Transverse colon (tissue), 4 donors: ENCODE measurements at regions not wholly inside any gene's neighbourhood (a gene's known extent, or its start where the extent isn't known, plus 50 kb on each side); places are given as distances from the start of the nearest gene placed in this dataset.
A peak's percentile ranks its signal among the peaks of the same experiment; 100 is the strongest.

Experiments used
- DNase-seq: peaks from one replicate; pipeline ENCODE4 v3.0.0-alpha.2; 2019
- H3K27ac ChIP-seq, 4 donors: fragments of 200-600 bp; sonication (generic); 2 replicates each; pipeline ENCODE4 v1.5.1; 2016 to 2018; ENCODE audit warnings: inconsistent platforms in 4 of 4
- H3K27me3 ChIP-seq: fragments of 200-600 bp; sonication (generic); 2 replicates; pipeline ENCODE4 v1.5.1; 2017; ENCODE audit warnings: inconsistent platforms
- H3K36me3 ChIP-seq, 4 donors: fragments of 200-600 bp; sonication (generic); 2 replicates each; pipeline ENCODE4 v1.5.1; 2017 to 2019; ENCODE audit warnings: inconsistent platforms in 4 of 4
- H3K4me1 ChIP-seq, 4 donors: fragments of 200-600 bp; sonication (generic); 2 replicates each; pipeline ENCODE4 v1.5.1; 2017 to 2020; ENCODE audit warnings: inconsistent platforms in 4 of 4
- H3K4me3 ChIP-seq, 4 donors: fragments of 200-600 bp; sonication (generic); 1 replicate in 1 of 4; 2 replicates in 3 of 4; pipeline versions ENCODE4 v1.5.1 to v1.6.1; 2017 to 2019; ENCODE audit warnings: inconsistent platforms in 4 of 4
- H3K9me3 ChIP-seq, 2 donors: fragments of 200-600 bp; sonication (generic); 2 replicates each; pipeline ENCODE4 v1.5.1; 2017 to 2019; ENCODE audit warnings: inconsistent platforms in 2 of 2
- EP300 ChIP-seq: sonication (generic); formaldehyde crosslinking; IDR thresholded peaks from one replicate; pipeline ENCODE4 v1.6.1; 2017; ENCODE audit warnings: antibody characterized with exemption, low read depth
- POLR2A ChIP-seq: fragments of 450-650 bp; IDR thresholded peaks from one replicate; pipeline ENCODE4 v1.6.1; 2016; ENCODE audit warnings: antibody characterized with exemption, mild to moderate bottlenecking, moderate library complexity
- POLR2AphosphoS5 ChIP-seq, 3 donors: sonication (generic); formaldehyde crosslinking; IDR thresholded peaks; one replicate each; pipeline ENCODE4 v1.6.1; 2016; ENCODE audit warnings: antibody characterized with exemption in 3 of 3
- WGBS, 2 donors: methylation state at CpG; one replicate each; pipeline ENCODE4 v1.1.5; 2018; ENCODE audit warnings: low coverage in 1 of 2; 5-methylcytosine and 5-hydroxymethylcytosine counted together
- in situ Hi-C, 4 donors: fragments of 200-750 bp; cut with MboI; loops; one replicate each; pipeline versions ENCODE4 v1.15.0 to v1.15.1; 2017; ENCODE audit warnings: low sequenced_read_pairs in 3 of 4, low pct_ligation_motif_present in 1 of 4, low pct_unique_long_range_greater_than_20kb in 1 of 4
- intact Hi-C: fragments of 100-400 bp; cut with DNase I; formaldehyde crosslinking; loops from one replicate; pipeline ENCODE4 v1.15.1; 2023; ENCODE audit warnings: low total_unique reads
- TF ChIP-seq, protein P1 (sequence below), 5 experiments: fragments of 200-600 bp in 3 of 5; fragments of 450-650 bp in 2 of 5; sonication (generic) in 3 of 5; IDR thresholded peaks; 1 replicate in 2 of 5; 2 replicates in 3 of 5; pipeline ENCODE4 v1.5.1; 2016 to 2017; ENCODE audit warnings: antibody characterized with exemption in 5 of 5, inconsistent platforms in 3 of 5, mild to moderate bottlenecking in 2 of 5, moderate library complexity in 1 of 5

DNA sequence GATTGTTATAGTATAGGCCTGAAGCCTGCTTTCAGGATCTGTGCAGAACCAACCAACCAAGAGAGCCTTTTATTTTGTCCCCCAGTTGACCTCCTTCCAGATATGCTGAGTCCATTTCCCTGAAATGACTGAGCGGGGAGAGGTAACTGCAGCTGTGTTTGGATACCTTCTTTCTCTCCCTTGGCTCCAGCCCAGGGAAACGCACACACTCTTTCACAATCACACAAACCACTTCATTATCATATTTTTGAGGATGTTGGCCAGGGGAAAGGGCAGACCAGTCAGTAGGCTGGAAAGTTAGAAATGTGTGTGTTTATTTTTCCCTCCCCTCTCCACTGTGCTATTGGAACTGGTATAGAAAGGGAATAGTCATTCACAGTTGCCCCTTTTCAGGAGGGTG, 417.7 kb upstream of the TBL1XR1 start:
- Histone ChIP-seq H3K27ac (peak overlapping the region in 1 of 4 donors; percentile 9), H3K4me3 (no peak overlapping the region), H3K9me3 (no peaks in the 10 kb centered on the region), H3K27me3 (no peaks in the 10 kb centered on the region), H3K36me3 (no peaks in the 10 kb centered on the region), H3K4me1 (peaks cover 7 to 27% (median 22%) of the 10 kb centered on the region in 4 donors)
- intact Hi-C loops (no loop called here), in situ Hi-C loops (no loop called here)
- WGBS, 2 donors = 18 to 28% methylated on average over 2 of the region's 2 CpGs
- DNase-seq = peak; percentile 54
- peak in 1 of 3 donors; percentile 24 for TF ChIP-seq POLR2AphosphoS5 (IDR thresholded peaks at IDR 0.05)
- TF ChIP-seq, protein P1, sequence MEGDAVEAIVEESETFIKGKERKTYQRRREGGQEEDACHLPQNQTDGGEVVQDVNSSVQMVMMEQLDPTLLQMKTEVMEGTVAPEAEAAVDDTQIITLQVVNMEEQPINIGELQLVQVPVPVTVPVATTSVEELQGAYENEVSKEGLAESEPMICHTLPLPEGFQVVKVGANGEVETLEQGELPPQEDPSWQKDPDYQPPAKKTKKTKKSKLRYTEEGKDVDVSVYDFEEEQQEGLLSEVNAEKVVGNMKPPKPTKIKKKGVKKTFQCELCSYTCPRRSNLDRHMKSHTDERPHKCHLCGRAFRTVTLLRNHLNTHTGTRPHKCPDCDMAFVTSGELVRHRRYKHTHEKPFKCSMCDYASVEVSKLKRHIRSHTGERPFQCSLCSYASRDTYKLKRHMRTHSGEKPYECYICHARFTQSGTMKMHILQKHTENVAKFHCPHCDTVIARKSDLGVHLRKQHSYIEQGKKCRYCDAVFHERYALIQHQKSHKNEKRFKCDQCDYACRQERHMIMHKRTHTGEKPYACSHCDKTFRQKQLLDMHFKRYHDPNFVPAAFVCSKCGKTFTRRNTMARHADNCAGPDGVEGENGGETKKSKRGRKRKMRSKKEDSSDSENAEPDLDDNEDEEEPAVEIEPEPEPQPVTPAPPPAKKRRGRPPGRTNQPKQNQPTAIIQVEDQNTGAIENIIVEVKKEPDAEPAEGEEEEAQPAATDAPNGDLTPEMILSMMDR (IDR thresholded peaks at IDR 0.05) = no peak

DNA sequence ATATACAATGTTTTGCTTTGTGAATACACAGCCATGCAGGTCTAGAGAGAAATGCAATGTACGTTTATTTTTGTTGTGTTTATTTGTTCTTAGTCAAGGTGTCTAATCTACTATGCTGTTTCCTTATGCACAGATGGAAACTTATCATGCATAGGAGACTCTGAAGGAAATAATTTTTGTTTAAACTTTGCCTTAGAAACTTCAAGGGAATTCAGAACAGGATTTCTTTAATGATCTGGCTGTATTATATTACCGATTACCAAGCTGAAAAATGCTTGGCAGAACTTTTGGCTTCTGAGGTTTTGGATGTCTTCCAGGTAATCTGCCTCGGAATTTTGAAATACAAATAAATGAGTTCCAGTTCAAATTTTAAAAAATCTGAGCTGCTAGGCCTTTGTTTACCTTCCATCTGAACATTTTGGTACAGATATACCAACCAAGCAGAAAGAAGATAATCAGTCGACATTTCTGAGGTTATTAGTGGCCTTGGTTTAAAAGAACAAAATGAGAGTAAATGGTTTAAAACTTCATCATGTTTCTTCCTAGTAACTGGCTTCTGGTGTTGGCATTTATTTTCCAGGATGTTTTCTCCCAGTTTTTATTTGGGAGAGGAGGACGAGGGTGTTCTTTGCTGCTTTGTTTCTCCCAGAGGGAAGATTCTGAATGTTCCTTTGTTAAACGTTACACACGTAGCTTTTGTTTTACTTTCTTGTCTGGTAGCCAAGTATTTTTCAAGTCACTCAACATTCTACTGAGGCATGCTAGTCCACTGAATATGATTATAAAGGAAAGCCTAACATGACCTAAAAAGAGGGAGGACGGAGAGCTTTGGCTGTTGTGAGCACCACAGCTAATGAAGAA, 421.8 kb upstream of the TBL1XR1 start:
- H3K27me3 ChIP-seq = no peaks in the 10 kb centered on the region

DNA sequence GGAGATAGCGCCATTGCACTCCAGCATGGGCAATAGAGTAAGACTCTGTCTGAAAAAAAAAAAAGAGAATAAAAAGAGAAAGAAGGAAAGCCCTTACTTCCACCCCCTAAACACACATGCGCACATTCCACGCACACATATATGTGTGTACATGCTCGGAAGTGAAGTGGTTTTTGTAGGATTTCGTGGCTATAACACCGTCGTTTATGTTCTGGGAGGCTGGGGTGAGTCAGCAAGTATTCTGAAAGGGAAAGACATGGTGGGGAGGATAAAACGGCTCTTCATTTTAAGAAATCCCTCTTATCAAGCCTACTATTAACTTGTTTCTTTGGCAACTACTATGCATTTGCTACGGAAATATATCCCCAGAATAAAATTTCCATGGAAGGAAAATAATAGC, 422.8 kb upstream of the TBL1XR1 start:
- Histone ChIP-seq H3K27ac (peak overlapping the region in 2 of 4 donors; percentile 51 to 53), H3K4me1 (peaks cover 0 to 29% (median 13%) of the 10 kb centered on the region in 4 donors)

More for the DNA sequence above, 421.8 kb upstream of the TBL1XR1 start:
- intact Hi-C loops (no loop called here), in situ Hi-C loops (no loop called here)
- no peaks in the 10 kb centered on the region for H3K36me3 ChIP-seq
- H3K4me1 ChIP-seq = peaks cover 0 to 22% (median 10%) of the 10 kb centered on the region in 4 donors
- no peaks in the 10 kb centered on the region for H3K9me3 ChIP-seq
- no peak for DNase-seq
- TF ChIP-seq POLR2AphosphoS5 (IDR thresholded peaks at IDR 0.05) (no peak), POLR2A (no peak), EP300 (no peak)
- TF ChIP-seq, protein P1 (IDR thresholded peaks at IDR 0.05) = no peak
- peak overlapping the region; percentile 13 to 53 (median 51) for H3K27ac ChIP-seq
- no peak overlapping the region for H3K4me3 ChIP-seq
- WGBS, 2 donors = 17 to 30% methylated on average over 8 of the region's 8 CpGs

DNA sequence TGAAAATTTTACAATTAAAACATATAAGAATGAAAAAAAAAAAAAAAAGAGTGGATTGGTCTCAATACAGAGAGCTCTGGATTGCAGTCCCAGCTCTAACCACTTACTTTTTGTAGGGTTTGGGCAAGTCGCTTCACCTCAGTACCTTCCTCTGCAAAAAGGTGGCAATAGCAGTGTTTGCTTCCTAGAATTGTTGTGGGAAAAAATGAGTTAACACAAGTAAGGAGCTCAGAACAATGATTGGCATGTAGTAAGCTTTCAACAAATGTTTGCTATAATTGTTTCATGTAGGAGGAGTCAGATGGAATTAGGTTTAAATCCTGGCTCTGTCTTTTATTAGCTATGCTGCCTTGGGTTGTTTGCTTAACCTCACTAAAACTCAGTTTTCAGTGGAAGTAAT, 425.2 kb upstream of the TBL1XR1 start:
- intact Hi-C loops = no loop called here
- no peak for DNase-seq
- WGBS, 2 donors = 81 to 90% methylated on average over 1 of the region's 1 CpG

More for the DNA sequence above, 422.8 kb upstream of the TBL1XR1 start:
- no peak for DNase-seq
- no peak for TF ChIP-seq EP300
- TF ChIP-seq POLR2A = no peak
- TF ChIP-seq, protein P1 (IDR thresholded peaks at IDR 0.05) = no peak
- intact Hi-C loops = no loop called here
- Histone ChIP-seq H3K4me3 (no peak overlapping the region), H3K27me3 (no peaks in the 10 kb centered on the region), H3K9me3 (no peaks in the 10 kb centered on the region), H3K36me3 (no peaks in the 10 kb centered on the region)
- in situ Hi-C loops = no loop called here
- 88 to 91% methylated on average over 9 of the region's 9 CpGs for WGBS, 2 donors

More for the DNA sequence above, 425.2 kb upstream of the TBL1XR1 start:
- peaks cover 0 to 29% (median 13%) of the 10 kb centered on the region in 4 donors for H3K4me1 ChIP-seq
- H3K27me3 ChIP-seq = no peaks in the 10 kb centered on the region
- H3K9me3 ChIP-seq = no peaks in the 10 kb centered on the region
- no peak for TF ChIP-seq POLR2A
- no peak for TF ChIP-seq POLR2AphosphoS5 (IDR thresholded peaks at IDR 0.05)
- TF ChIP-seq, protein P1 (IDR thresholded peaks at IDR 0.05) = no peak
- no peak for TF ChIP-seq EP300
- no peaks in the 10 kb centered on the region for H3K36me3 ChIP-seq
- in situ Hi-C loops = no loop called here
- H3K27ac ChIP-seq = no peak overlapping the region
- no peak overlapping the region for H3K4me3 ChIP-seq
